PC-3 (cell line): ENCODE measurements at regions not wholly inside any gene's neighbourhood (a gene's known extent, or its start where the extent isn't known, plus 50 kb on each side); places are given as distances from the start of the nearest gene placed in this dataset.

ENCODE experiments used
- ATAC-seq: fragments of 200-7000 bp; cut with Tn5 transposase; 2 replicates; pipeline ENCODE4 v1.9.1; 2020; ENCODE audit warnings: mild to moderate bottlenecking, moderate library complexity
- BruUV-seq: library from RNA; stranded (reverse); fragments of 400-500 nt; replicated peaks from 2 replicates; lab custom pipeline; 2021; lab: Mats Ljungman, UMichigan
- CTCF ChIA-PET: fragments of 300-600 bp; sonication (Branson Sonifier 250); formaldehyde crosslinking; loops from one replicate; lab custom pipeline; 2022; ENCODE audit warnings: antibody characterized with exemption; lab: Charles Lee
- POLR2A ChIA-PET: fragments of 300-600 bp; sonication (Branson Sonifier 250); formaldehyde crosslinking; loops from one replicate; lab custom pipeline; 2022; ENCODE audit warnings: antibody characterized with exemption; ENCODE audit not compliant: unreplicated experiment; lab: Charles Lee
- DNase-seq: peaks from one replicate; pipeline ENCODE4 v3.0.0-alpha.2; 2015
- H2AFZ ChIP-seq: fragments of 300-600 bp; sonication (generic); 2 replicates; pipeline ENCODE4 v1.6.0; 2016; ENCODE audit warnings: antibody characterized with exemption, low read length
- H3F3A ChIP-seq: fragments of 300-600 bp; sonication (generic); one replicate; pipeline ENCODE4 v1.6.0; 2017; ENCODE audit warnings: antibody characterized with exemption, low read length, control low read depth, mild to moderate bottlenecking; ENCODE audit not compliant: unreplicated experiment
- H3K27ac ChIP-seq: fragments of 300-600 bp; sonication (generic); 2 replicates; pipeline ENCODE4 v1.5.1; 2016; ENCODE audit warnings: mild to moderate bottlenecking, low read length
- H3K27me3 ChIP-seq: fragments of 300-600 bp; sonication (generic); 2 replicates; pipeline ENCODE4 v1.6.1; 2016; ENCODE audit warnings: low read length, mixed read lengths
- H3K36me3 ChIP-seq: fragments of 300-600 bp; sonication (generic); 2 replicates; pipeline ENCODE4 v1.6.1; 2016; ENCODE audit warnings: low read depth, mixed run types, low read length, mixed read lengths
- H3K4me1 ChIP-seq: fragments of 300-600 bp; sonication (generic); 2 replicates; pipeline ENCODE4 v1.5.1; 2016; ENCODE audit warnings: low read length; ENCODE audit not compliant: insufficient read depth
- H3K4me2 ChIP-seq: fragments of 300-600 bp; sonication (generic); 2 replicates; pipeline ENCODE4 v1.6.0; 2016; ENCODE audit warnings: low read length
- H3K4me3 ChIP-seq: fragments of 300-600 bp; sonication (generic); 2 replicates; pipeline ENCODE4 v1.5.1; 2016; ENCODE audit warnings: mild to moderate bottlenecking, low read length, mixed read lengths
- H3K79me2 ChIP-seq: fragments of 300-600 bp; sonication (generic); 2 replicates; pipeline ENCODE4 v1.6.1; 2017; ENCODE audit warnings: low read length, mixed read lengths
- H3K9ac ChIP-seq: fragments of 300-600 bp; sonication (generic); 2 replicates; pipeline ENCODE4 v1.6.0; 2016; ENCODE audit warnings: mild to moderate bottlenecking, low read length
- H3K9me2 ChIP-seq: fragments of 300-600 bp; sonication (generic); replicated peaks from 2 replicates; pipeline ENCODE4 v1.6.1; 2016; ENCODE audit warnings: mixed run types, low read length, mixed read lengths
- H3K9me3 ChIP-seq: fragments of 300-600 bp; sonication (generic); 2 replicates; pipeline ENCODE4 v1.6.1; 2016; ENCODE audit warnings: low read length, mixed read lengths
- H4K20me1 ChIP-seq: fragments of 300-600 bp; sonication (generic); 2 replicates; pipeline ENCODE4 v1.6.1; 2016; ENCODE audit warnings: low read length, mixed read lengths
- EZH2 ChIP-seq: fragments of 300-600 bp; sonication (generic); IDR thresholded peaks from one replicate; pipeline ENCODE4 v1.6.1; 2017; ENCODE audit warnings: antibody characterized with exemption, mild to moderate bottlenecking, low read length; ENCODE audit not compliant: unreplicated experiment
- EZH2phosphoT487 ChIP-seq: fragments of 300-600 bp; sonication (generic); IDR thresholded peaks from 2 replicates; pipeline ENCODE4 v1.6.1; 2018; ENCODE audit warnings: mild to moderate bottlenecking, antibody characterized with exemption, low read length, borderline replicate concordance
- intact Hi-C: fragments of 100-400 bp; cut with micrococcal nuclease; formaldehyde crosslinking; loops from 2 replicates; pipeline ENCODE4 v1.9.0; 2023
- TF ChIP-seq, protein P1 (sequence below): fragments of 300-600 bp; sonication (generic); conservative IDR thresholded peaks from 2 replicates; pipeline ENCODE4 v1.5.1; 2017; ENCODE audit warnings: antibody characterized with exemption, low read depth, mild to moderate bottlenecking, low read length

DNA sequence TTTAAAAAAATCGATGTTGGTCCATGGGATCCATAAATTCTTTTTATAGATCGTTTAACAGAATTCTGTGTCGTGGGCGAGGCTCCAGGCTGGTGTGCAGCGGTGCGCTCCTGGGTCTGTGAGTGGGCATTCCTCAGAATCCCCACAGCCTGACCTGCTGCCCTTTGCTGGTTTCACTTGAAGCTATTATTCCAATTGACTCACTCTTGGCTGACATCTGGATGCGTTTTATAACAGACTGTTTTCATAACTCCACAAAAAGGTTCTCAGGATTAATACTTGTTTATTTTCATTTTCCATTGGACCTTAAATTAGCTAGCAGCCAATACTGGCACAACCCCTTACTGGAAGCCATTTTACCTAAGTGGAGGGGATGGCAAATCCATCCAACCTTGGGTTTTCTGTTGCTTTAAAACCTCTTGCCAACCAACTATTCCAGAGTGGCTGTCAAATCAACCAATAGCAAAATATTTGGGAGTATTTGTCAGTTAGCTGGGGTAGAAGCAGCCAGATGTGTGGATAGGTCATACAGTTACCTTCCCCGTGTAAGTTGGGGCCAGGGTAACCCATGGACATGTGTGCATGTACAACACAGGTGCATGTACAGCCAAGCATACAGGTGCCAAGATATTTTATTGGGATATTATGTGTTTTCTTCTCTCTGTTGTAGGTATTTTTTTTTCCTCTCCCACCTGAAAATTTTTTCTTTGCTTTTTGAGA is 160.7 kb upstream of the ZNF32 start:
- Histone ChIP-seq H3K4me3 (no peak overlapping the region), H3K27ac (no peak overlapping the region), H3K9me2 (no peaks in the 10 kb centered on the region), H3F3A (no peaks in the 10 kb centered on the region), H3K9me3 (no peaks in the 10 kb centered on the region), H3K27me3 (peaks cover 9% of the 10 kb centered on the region), H2AFZ (no peak overlapping the region), H4K20me1 (no peaks in the 10 kb centered on the region), H3K79me2 (no peaks in the 10 kb centered on the region), H3K4me1 (no peaks in the 10 kb centered on the region), H3K36me3 (no peaks in the 10 kb centered on the region), H3K9ac (no peak overlapping the region), H3K4me2 (no peak overlapping the region)
- CTCF ChIA-PET, result no interaction called here
- TF ChIP-seq, protein P1, sequence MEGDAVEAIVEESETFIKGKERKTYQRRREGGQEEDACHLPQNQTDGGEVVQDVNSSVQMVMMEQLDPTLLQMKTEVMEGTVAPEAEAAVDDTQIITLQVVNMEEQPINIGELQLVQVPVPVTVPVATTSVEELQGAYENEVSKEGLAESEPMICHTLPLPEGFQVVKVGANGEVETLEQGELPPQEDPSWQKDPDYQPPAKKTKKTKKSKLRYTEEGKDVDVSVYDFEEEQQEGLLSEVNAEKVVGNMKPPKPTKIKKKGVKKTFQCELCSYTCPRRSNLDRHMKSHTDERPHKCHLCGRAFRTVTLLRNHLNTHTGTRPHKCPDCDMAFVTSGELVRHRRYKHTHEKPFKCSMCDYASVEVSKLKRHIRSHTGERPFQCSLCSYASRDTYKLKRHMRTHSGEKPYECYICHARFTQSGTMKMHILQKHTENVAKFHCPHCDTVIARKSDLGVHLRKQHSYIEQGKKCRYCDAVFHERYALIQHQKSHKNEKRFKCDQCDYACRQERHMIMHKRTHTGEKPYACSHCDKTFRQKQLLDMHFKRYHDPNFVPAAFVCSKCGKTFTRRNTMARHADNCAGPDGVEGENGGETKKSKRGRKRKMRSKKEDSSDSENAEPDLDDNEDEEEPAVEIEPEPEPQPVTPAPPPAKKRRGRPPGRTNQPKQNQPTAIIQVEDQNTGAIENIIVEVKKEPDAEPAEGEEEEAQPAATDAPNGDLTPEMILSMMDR, result no peak
- TF ChIP-seq EZH2phosphoT487, result no peak
- ATAC-seq (peak; percentile 62), DNase-seq (peak; percentile 36)
- BruUV-seq, result no TSS peak
- POLR2A ChIA-PET, result no interaction called here
- intact Hi-C loops, result no loop called here

DNA sequence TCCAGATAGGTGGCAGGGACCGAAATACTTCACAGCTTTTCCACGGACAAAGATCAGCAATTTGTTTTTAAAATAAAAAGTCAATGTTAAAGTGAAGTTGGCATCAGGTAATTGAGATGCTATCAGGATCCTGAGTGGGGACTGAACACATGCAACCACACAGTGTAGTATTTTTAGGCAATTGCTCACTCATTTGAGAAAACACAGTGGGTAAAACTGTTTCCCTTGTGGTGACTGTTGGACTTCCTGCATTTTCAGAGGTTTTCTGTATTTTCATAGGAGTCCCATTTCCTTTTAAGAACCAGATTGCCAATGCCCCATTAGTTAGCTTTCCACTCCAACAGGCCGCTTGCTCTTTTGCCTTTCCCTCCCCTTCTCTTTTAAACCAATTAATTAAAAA is 159.5 kb upstream of the ZNF32 start:
- Histone ChIP-seq H3K4me3 (no peak overlapping the region), H4K20me1 (no peaks in the 10 kb centered on the region), H3K4me2 (no peak overlapping the region), H3K79me2 (no peaks in the 10 kb centered on the region), H3K9me2 (no peaks in the 10 kb centered on the region), H3F3A (no peaks in the 10 kb centered on the region), H3K9ac (no peak overlapping the region), H2AFZ (no peak overlapping the region), H3K27me3 (peaks cover 12% of the 10 kb centered on the region), H3K36me3 (no peaks in the 10 kb centered on the region), H3K9me3 (no peaks in the 10 kb centered on the region), H3K4me1 (no peaks in the 10 kb centered on the region), H3K27ac (no peak overlapping the region)
- CTCF ChIA-PET, result no interaction called here
- intact Hi-C loops, result no loop called here
- POLR2A ChIA-PET, result no interaction called here
- DNase-seq (no peak), ATAC-seq (no peak)
- TF ChIP-seq EZH2 (no peak), EZH2phosphoT487 (no peak)
- TF ChIP-seq, protein P1, result no peak
- BruUV-seq, result no TSS peak

DNA sequence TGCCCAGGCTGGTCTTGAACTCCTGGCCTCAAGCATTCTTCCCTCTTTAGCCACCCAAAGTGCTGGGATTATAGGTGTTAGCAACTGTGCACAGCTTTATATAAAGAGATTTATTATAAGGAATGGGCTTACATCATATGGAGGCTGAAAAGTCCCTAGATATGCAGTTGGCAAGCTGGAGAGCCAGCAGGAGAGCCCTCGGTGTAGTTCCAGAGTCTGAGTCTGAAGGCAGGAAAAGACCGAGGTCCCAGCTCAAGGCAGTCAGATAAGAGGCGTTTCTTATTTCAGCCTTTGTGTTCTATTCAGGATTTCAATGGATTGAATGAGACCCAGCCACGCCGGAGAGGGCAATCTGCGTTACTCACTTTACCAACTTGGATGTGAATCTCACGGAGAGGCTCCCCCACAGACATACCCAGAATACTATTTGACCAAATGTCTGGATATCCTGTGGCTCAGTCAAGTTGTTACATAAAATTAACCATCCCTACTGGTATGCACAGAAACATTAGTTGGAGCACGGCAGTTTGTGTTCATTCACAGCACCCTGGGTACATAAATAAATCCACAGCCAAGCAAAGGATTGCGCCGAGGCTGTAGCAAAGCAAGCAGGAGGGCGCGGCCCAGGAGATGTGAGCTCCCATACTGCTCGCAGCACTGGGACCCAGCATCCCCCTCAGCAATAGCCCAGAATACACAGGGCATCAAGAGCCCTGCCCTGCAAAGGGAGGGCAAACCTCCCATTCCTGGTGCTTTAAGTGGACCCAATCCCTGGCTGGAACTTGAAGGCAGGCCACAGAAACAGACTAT is 158.4 kb upstream of the ZNF32 start:
- peaks cover 13% of the 10 kb centered on the region for H3K27me3 ChIP-seq
- H3K36me3 ChIP-seq, result no peaks in the 10 kb centered on the region
- H2AFZ ChIP-seq, result no peak overlapping the region
- no peaks in the 10 kb centered on the region for H3K79me2 ChIP-seq
- intact Hi-C loops, result no loop called here
- DNase-seq, result no peak
- no peak overlapping the region for H3K9ac ChIP-seq
- no peak overlapping the region for H3K27ac ChIP-seq
- H3K4me2 ChIP-seq, result no peak overlapping the region
- H3K4me3 ChIP-seq, result no peak overlapping the region
- no peak for TF ChIP-seq EZH2
- no peak for TF ChIP-seq EZH2phosphoT487
- TF ChIP-seq, protein P1, result no peak
- no peaks in the 10 kb centered on the region for H4K20me1 ChIP-seq
- H3F3A ChIP-seq, result no peaks in the 10 kb centered on the region
- H3K9me2 ChIP-seq, result no peaks in the 10 kb centered on the region
- ATAC-seq, result no peak
- POLR2A ChIA-PET, result no interaction called here
- no peaks in the 10 kb centered on the region for H3K4me1 ChIP-seq
- CTCF ChIA-PET, result no interaction called here
- H3K9me3 ChIP-seq, result no peaks in the 10 kb centered on the region
- no TSS peak for BruUV-seq
